ENCODE measurements at regions not wholly inside any gene's neighbourhood (a gene's known extent, or its start where the extent isn't known, plus 50 kb on each side); places are given as distances from the start of the nearest gene placed in this dataset.
"Not testable (repeated sequence)": the region's sequence is repeated elsewhere in the genome, so short reads cannot be mapped to it uniquely, and the experiment has no call there.

DNA sequence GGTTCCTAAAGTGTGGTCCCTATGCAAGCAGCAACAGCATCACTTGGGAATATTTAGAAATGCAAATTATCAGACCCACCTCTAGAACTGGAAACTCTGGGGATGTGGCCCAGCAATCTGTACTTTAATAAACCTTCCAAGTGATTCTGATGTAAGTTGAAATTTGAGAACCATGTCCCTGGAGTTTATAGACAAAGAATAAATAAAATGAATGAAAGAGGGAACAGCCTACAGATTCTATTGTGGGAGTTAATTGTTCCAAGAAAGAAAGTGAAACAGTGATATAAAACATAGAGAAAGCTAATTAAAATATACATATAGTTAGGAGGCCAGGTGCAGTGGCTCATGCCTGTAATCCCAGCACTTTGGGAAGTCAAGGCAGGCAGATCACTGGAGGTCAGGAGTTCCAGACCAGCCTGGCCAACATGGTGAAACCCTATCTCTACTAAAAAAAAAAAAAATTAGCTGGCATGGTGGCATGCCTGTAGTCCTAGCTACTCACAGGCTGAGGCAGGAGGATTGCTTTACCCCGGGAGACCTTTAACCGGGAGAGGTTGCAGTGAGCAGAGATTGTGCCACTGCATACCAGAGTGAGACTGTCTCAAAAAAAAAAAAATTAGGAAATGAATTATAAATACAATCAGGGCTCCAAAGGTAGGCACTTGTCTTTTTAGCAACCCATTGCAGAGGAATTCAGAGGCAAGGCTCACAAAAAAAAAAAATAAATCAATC, 507.5 kb downstream of the NAV3 start:
- DNase-seq (ENCODE audit: low spot score) = no peak

GRCh38 chr12:78340406-78340805, 509.7 kb downstream of the NAV3 start:
- no peak for DNase-seq (ENCODE audit: low spot score)

DNA sequence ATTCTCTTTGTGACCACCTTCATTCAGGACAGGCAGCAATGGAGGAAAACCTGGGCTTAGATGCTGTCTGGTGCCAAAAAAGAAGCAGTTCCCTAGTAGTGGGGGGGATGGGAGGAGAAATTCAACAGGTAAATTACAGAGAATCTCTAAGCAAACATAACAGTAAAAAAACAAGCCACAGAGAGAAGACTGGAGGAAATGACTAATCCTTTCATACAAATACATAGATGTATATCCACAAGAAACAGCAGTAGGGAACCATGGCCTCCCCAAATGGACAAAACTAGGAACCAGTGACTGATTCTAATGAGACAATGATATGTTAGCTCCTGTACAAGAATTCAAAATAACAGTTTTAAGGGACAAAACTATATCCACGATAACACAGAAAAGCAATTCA, 513.0 kb downstream of the NAV3 start:
- DNase-seq (ENCODE audit: low spot score) = no peak

DNA sequence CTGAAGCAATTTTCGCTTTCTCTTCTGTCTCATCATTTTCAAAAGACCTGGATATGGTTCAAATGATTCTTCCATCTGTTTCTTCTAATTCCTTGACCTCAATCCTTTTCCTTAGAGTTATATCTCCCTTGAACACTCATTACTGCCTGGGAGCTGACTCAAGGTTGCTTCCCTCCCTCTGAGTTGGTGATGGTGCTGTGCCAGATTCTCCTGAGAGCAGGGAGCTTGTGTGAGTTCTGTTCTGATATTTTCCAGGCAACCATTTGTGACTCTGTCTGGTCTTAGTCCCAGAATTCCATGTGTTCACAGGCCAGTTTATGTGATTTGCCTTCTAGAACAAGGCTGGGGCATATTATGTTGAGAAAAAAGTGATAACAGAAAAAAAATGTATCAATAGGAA, 505.1 kb upstream of the SYT1 start:
- no peak for DNase-seq (ENCODE audit: low spot score)

DNA sequence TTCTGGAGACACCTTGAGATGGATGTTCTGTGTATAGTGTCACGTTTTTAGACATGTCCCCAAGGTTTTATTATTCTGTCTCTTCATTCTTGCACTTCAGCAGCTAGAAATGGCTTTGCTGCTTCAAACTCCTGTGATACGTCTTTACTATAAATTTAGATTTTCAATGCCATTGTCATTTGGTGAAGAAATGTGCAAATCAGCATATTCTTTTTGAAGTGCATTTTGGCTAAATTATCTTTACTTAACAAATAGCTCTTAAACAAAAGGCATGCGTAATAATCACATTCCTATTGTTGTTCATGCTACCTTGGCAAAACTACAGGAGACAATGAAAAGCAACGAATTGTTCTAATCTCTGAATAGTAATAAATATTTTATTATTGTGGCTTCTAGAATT, 502.9 kb upstream of the SYT1 start:
- DNase-seq (ENCODE audit: low spot score) = no peak

DNA sequence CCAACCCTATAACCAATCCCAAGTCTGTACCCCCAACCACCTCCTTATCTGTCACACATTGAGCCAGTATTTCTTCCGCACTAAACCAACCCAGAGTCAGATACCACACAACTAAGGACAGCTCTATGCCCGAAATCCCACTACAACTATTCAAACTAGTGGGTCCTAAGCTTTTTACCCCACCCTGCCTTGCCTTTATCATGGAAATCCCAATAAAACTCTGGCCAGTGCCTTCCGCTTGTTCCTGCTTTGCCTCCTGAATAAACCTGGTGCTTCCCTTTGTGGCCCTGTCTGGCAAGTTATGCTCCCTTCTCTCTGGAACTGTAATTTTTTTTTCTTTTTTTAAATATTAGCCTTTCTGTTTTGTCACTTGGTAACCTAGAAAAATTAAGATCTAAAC, 493.3 kb upstream of the SYT1 start:
- no peak for DNase-seq (ENCODE audit: low spot score)

DNA sequence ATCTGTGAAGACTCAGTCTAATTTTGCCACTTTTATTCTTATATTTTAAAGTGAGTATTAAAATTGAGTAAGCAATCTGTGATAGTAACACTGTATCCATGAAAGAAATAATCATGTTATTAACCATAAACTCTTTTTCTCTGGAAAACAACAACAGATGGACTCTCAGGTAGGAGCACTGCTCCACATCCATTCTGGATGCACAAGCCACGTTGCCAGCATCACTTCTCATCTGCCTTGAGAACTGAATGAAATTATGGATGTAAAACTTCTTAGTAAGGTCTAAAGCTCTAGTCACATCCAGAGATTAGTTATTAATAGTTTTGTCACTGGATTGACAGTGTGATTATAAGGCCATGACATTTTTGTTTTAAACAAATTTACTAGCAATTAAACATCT, 489.1 kb upstream of the SYT1 start:
- DNase-seq (ENCODE audit: low spot score) = no peak

DNA sequence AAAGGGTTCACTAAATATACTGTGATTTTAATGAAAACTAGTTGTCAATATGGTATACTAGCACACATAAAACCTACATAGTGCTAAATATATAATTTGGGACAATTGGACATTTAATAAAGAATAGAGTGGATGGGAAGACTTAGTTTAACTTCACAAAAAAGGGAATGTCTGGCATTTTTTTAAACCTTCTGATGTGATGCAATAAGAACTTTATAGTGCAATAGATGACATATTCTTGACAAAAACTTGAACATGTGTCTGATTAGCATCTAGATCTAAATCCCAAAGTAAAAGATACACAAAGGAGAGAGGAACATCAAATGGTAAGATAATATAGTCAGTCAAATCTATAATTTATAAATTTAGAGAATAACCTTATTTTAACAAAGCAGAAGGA, 488.3 kb upstream of the SYT1 start:
- no peak for DNase-seq (ENCODE audit: low spot score)

GRCh38 chr12:78379065-78379464, 485.5 kb upstream of the SYT1 start:
- DNase-seq (ENCODE audit: low spot score) = not testable (repeated sequence)

DNA sequence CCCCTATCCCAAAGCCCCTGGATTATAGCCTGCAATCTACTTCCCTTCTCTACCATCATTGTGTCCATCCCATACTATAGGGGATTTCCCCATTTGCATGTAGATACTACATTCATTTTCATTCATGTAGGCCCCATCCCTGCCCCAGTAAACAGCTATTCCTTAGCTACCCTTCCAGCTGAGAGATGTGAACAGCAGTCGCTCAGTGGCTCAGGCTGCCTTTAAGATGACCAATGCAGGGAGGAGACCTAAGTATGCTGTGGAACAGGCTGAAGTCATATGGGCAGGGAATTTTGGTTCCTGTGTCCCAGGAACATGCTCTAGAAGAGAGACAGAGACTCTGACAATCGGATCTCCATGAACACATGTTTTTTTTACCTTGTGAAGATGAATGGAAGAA, 481.2 kb upstream of the SYT1 start:
- no peak for DNase-seq (ENCODE audit: low spot score)

DNA sequence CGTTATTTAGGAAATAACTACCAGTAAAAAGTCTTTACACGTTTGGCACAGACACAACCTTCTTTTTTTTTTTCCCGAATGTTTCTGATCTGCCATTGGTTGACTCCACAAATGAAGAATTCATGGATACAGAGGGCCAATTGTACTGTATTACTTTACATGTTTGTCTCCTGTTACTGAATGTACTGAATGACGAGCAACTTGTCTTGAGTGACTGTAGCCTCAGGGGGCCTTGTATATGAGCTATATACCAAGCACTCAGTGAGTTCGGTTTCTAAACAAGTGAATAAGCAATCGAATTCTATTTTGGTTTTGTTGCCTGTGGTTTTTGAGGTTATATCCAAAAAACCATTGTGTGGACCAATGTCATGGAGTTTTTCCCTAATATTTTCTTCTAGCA, 480.0 kb upstream of the SYT1 start:
- no peak for DNase-seq (ENCODE audit: low spot score)

- DNase-seq (ENCODE audit: low spot score) = no peak
These were observed 479.0 kb upstream of the SYT1 start for GRCh38 chr12:78385541-78385940.

- no peak for DNase-seq (ENCODE audit: low spot score)
These were observed 477.7 kb upstream of the SYT1 start for GRCh38 chr12:78386871-78387270.

DNA sequence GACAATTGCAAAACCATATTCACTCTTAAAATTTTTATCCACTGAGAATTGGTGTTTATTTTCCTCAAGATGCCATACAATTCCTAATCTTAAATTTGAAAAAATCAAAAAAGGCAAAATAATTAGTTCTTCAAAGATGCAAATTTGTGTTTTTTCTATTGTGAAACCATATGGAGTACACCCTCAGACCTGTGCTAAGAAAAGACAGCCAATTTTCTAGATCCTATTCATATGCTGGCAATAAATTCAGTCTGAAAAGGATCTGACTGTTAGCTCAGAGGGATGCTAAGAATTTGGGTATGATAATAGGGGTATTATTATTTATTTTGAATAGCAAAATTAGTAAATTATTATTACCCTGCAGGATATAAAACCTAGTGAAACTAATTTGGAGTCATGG, 476.9 kb upstream of the SYT1 start:
- DNase-seq (ENCODE audit: low spot score) = no peak

- DNase-seq (ENCODE audit: low spot score) = no peak
These were observed 476.1 kb upstream of the SYT1 start for GRCh38 chr12:78388461-78388860.

DNA sequence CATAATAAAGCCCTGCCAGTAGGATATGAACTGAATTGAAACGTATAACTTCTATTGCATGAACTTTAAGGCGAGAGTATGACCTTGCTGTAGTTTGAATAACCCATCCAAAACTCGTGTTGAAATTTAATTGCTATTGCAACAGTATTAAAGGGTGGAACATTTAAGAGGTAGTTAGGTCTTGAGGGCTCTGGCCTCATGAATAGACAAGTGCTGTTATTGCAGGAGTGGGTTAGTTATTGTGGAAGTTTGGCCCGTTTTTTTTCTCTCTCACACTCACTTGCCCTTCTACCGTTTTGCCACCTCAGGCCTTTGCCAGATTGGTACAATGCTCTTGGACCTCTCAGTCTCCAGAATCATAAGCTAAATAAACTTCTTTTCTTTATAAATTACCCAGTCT, 473.7 kb upstream of the SYT1 start:
- no peak for DNase-seq (ENCODE audit: low spot score)

DNA sequence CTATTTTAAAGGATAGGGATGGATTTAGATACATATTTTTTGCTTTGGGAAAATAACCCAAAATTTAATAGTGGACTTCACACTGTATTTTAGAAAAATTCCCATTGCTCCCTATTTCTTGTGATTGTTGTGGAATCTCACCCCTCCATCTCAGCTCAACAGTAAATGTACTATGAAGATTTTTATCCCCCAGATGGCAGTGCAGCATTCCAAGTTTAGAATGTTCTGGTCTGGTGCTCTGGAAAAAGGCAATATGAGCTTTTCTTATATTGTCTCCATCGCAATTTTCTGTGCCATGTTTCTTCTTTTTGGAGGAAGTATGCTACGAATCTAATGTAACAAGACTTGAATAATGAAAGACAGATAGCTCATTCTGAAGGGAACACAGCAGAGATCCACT, 471.7 kb upstream of the SYT1 start:
- no peak for DNase-seq (ENCODE audit: low spot score)

DNA sequence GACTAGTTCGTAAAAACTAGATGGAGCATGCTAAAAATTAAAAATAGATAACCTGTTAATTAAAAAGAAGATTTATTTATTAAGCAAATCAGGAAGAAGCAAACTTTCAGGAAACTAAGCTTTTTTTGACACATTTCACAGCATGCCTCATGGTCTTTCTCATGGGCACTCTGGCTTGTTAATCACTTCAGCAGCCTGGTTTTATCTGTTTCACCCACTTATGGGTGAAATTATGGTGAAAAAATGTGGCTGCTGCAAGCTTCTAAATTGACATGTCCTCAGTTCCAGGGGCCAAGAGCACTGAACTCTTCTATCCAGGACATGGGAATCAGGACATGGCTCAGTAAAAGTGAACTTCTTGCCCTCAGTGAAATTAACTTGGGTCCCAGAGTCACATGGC, 468.6 kb upstream of the SYT1 start:
- DNase-seq (ENCODE audit: low spot score) = no peak

DNA sequence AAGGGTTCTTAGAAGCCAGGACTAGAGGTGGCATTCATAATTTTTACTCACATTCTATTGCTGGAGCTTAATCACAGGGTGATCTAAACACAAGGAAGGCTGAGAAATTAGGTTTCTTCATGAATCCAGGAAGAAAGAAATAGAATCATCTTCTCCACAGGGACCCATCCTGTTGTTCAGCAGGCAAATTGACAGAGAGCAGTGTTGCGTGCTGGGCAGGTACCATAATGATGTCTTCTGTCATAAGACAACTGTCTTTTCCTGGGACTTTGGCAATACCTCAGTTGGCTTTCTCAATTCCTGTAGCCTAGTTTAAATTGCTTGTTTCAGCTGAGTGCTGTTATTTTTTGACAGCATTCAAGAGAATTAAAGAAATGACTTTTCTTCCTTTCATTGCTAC, 468.0 kb upstream of the SYT1 start:
- no peak for DNase-seq (ENCODE audit: low spot score)

GRCh38 chr12:78398750-78399149, 465.8 kb upstream of the SYT1 start:
- no peak for DNase-seq (ENCODE audit: low spot score)

DNA sequence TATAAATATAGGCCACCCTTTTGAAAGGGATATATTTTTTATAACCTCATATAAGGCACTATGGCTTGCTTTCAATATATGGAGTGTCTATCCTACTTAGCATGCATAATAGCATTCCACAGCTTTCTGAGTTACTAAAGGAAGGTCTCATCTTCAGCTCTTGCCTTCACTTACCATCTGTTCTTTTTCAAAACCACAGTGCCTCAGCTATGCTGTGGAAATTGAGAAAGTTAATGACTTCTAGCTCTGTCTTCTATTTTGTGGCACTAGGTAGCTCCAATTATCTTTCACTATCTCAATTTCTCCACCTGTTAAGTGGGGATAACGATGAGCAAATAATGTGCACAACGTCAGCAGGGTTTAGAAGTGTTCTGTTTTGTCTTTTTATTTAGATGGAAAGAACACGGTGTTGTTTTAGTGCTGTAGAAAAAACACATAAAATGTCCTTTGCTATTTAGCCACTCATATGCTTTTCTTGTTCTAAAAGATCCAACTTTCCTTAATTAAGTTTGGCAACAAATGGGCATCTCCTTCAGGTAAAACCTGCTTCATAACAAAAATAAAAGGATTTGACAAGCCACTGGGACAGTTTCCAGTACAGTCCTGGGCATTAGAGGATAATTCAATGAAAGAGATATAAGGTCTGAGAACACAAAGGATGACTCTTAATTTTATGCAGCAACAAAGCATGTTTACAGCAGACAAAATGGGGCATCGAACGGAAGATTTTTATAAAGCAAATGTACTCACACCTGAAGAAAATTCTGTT, 462.0 kb upstream of the SYT1 start:
- DNase-seq (ENCODE audit: low spot score) = no peak

- DNase-seq (ENCODE audit: low spot score) = peak; percentile 23
These were observed 461.4 kb upstream of the SYT1 start for GRCh38 chr12:78403136-78403535.

DNA sequence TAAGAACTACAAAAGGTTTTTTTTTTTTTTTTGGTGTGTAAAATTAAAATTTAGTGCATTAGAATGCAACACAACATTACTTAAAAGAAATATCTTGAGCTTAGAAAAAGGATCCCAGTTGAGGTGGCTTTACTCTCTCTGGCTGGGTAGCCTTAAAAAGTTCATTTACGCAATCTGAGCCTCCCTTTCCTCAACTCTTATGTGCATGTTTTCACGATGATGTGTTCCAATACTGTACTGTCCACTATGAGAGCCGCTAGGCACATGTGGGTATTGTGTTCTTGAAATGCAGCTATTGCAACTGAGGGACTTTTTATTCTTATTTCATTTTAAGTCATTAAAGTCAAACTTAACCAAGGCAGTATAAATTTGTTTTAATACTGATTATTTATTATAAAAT, 460.9 kb upstream of the SYT1 start:
- DNase-seq (ENCODE audit: low spot score) = no peak

DNA sequence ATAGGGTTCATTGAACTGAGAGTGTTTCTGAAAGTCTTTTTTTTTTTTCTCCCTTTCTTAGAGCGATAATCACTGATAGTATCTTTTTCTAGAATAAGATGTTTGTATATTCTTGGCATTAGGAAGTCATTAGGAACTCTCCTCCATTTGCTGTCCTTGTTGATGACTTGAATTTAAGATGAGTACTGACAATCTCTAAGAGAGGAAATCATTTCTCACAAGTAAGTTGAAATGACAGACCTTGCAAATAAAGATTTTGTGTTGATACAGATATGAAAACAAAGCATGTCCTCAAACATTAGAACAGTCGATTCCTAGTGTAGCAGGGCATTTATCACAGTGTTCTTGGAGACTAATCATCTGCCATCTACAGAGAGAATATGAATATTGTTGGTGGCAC, 458.4 kb upstream of the SYT1 start:
- DNase-seq (ENCODE audit: low spot score) = no peak

All from hepatic stellate cell (primary cell).